ENCODE measurements at regions not wholly inside any gene's neighbourhood (a gene's known extent, or its start where the extent isn't known, plus 50 kb on each side); places are given as distances from the start of the nearest gene placed in this dataset.

DNA sequence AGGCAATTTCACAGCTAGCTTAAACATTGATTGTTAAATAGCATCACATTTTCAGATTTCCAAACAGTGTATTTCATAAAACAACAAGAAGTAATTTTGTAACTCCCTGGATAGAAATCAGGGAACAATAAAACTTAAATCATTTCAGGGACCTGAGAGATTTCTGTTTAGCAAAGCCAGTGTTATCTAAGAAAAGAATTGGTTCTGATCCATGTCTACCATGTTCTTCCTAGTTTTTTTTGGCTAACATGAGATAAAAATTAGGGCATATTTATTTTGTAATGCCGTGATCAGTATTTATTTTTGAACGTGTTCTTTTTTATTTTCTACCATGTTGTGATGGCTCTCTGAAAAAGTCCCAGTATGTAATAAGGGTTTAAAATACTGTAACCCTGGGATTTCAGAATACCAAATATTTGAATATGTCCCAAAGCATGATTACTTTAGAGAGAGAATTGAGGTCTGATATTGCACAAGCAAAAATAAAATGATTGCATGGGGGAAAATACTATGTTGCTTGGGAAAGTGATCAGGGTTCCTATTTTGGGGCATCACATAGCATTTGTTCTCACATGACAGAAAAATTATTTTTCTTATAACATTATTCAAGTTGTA is 188.7 kb upstream of the CEP162 start:
- intact Hi-C loops (cut with DNase I; ENCODE audit: low total_unique reads) = no loop called here
- WGBS, 2 donors = 62% methylated on average over 2 of the region's 2 CpGs
- no peak for DNase-seq (ENCODE audit: low spot score in 2 of 2)
- no peak overlapping the region for H3K4me3 ChIP-seq (ENCODE audit: low read depth, poor library complexity, severe bottlenecking)
- TF ChIP-seq, protein P1, sequence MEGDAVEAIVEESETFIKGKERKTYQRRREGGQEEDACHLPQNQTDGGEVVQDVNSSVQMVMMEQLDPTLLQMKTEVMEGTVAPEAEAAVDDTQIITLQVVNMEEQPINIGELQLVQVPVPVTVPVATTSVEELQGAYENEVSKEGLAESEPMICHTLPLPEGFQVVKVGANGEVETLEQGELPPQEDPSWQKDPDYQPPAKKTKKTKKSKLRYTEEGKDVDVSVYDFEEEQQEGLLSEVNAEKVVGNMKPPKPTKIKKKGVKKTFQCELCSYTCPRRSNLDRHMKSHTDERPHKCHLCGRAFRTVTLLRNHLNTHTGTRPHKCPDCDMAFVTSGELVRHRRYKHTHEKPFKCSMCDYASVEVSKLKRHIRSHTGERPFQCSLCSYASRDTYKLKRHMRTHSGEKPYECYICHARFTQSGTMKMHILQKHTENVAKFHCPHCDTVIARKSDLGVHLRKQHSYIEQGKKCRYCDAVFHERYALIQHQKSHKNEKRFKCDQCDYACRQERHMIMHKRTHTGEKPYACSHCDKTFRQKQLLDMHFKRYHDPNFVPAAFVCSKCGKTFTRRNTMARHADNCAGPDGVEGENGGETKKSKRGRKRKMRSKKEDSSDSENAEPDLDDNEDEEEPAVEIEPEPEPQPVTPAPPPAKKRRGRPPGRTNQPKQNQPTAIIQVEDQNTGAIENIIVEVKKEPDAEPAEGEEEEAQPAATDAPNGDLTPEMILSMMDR (IDR thresholded peaks at IDR 0.05) = no peak
- no peak for TF ChIP-seq POLR2A (IDR thresholded peaks at IDR 0.05)

DNA sequence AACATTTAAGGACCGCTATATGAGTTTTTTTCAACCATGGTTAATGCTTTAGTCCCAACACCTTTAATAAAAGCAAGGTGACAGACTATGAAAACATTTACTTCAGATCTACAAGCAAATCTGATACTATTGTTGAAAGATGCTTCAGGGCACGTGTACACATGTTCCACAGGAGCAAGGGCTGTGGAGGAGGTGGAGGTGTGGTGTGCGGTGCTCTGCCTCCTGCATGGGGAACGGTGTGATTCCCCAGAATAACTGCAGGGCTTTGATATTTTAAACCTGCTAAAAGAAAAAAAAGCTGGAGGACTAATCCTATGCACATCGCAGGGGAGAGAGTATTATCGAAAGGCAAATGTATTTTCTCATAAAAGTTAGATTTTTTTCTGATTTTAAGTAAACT is 188.1 kb upstream of the CEP162 start:
- intact Hi-C loops (cut with DNase I; ENCODE audit: low total_unique reads) = no loop called here
- no peak for TF ChIP-seq POLR2A (IDR thresholded peaks at IDR 0.05)
- WGBS, 2 donors = 51 to 53% methylated on average over 6 of the region's 6 CpGs
- H3K4me3 ChIP-seq (ENCODE audit: low read depth, poor library complexity, severe bottlenecking) = no peak overlapping the region
- DNase-seq (ENCODE audit: low spot score in 2 of 2) = no peak

DNA sequence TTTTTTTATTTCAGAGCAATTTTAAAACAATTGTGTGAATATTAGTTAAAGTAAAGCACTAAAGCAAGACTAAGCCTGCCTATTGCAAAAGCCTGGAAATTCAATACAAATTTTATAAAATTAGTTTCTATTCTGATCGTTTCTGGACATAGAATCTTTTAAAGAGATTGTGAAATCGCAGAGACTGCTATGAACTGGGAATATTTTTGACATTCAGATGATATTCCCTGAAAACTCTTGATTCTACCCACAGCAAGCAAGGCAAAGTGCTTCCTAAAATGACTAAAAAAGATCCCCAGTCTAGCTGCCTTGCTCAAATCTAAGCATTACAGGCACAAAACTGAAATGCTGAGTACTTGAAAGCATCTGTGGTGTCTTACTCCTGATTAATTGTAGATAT is 187.6 kb upstream of the CEP162 start:
- DNase-seq (ENCODE audit: low spot score in 2 of 2) = no peak
- H3K4me3 ChIP-seq (ENCODE audit: low read depth, poor library complexity, severe bottlenecking) = no peak overlapping the region
- TF ChIP-seq POLR2A (IDR thresholded peaks at IDR 0.05) = no peak
- TF ChIP-seq, protein P1 (IDR thresholded peaks at IDR 0.05) = no peak
- intact Hi-C loops (cut with DNase I; ENCODE audit: low total_unique reads) = no loop called here
- 45 to 51% methylated on average over 2 of the region's 2 CpGs for WGBS, 2 donors

DNA sequence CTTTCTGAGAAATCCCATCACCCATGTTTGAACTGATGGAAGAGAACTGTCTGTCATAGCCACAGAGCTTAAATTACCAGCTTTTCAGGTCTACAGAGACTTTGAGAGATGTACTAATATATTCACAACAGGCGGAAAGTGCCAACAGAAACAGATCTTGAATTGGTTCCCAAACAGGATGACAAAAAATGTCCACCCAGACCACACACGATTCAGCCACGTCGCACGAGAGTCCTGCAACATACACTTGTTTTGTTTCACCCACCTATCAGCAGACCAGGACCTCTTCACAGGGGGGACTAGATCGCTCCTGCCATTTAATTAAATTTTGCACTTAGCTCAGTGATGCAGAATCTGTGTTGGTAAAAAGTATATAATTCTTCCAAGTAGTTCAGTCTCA is 187.1 kb upstream of the CEP162 start:
- no peak for DNase-seq (ENCODE audit: low spot score in 2 of 2)
- TF ChIP-seq, protein P1 (IDR thresholded peaks at IDR 0.05) = no peak
- no peak for TF ChIP-seq POLR2A (IDR thresholded peaks at IDR 0.05)
- intact Hi-C loops (cut with DNase I; ENCODE audit: low total_unique reads) = no loop called here
- H3K4me3 ChIP-seq (ENCODE audit: low read depth, poor library complexity, severe bottlenecking) = no peak overlapping the region
- 53 to 59% methylated on average over 6 of the region's 6 CpGs for WGBS, 2 donors

DNA sequence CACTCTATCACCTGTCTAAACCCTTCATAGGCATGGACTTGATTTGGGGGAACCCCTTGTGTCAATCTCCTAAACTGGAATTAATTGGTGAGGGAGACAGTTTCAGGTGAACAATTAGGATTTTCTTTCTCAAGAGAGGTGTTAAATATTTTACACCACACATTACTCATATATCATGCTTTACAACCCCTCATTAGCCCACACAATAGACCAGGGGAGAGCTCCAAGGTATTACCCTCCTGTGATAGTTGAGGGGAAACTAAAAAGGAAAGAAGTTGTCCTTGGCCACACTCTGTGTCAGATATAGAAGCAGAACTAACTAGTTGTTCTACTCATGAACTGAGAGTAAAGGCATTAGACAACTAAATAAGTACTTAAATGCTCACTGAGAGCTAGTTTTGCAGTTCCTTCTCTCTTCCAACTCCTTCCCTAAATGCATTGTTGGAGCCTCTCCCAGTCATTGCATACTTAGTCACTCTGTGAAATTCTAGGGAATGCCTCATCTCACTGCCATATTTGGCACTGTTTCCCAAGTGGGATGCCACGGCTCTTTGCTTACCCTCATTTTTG is 183.7 kb upstream of the CEP162 start:
- TF ChIP-seq POLR2A (IDR thresholded peaks at IDR 0.05) = no peak
- TF ChIP-seq, protein P1 (IDR thresholded peaks at IDR 0.05) = no peak
- 33 to 34% methylated on average over 1 of the region's 1 CpG for WGBS, 2 donors
- intact Hi-C loops (cut with DNase I; ENCODE audit: low total_unique reads) = no loop called here
- DNase-seq (ENCODE audit: low spot score in 2 of 2) = no peak
- H3K4me3 ChIP-seq (ENCODE audit: low read depth, poor library complexity, severe bottlenecking) = no peak overlapping the region

DNA sequence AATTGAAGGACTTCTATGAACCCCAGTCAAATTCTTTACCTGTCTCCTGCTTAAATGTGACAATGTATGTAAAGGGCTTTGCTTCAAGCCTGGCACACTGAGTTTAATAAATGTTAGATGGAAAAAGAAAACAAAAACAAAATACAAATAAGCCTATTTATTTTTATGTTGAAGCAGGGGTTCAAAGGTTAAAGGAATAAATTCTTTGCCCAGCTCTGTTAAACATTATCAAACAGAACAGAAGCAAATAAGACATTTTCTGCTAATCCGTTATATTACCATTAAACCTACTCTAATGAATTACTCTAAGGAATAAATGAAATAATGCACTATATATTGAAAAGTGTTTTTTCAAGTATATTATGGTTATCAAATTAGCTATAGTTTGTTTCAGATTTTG is 182.5 kb upstream of the CEP162 start:
- intact Hi-C loops (cut with DNase I; ENCODE audit: low total_unique reads) = no loop called here
- WGBS, 2 donors = 93 to 96% methylated on average over 1 of the region's 1 CpG
- no peak overlapping the region for H3K4me3 ChIP-seq (ENCODE audit: low read depth, poor library complexity, severe bottlenecking)
- no peak for TF ChIP-seq POLR2A (IDR thresholded peaks at IDR 0.05)
- TF ChIP-seq, protein P1 (IDR thresholded peaks at IDR 0.05) = no peak
- no peak for DNase-seq (ENCODE audit: low spot score in 2 of 2)
